Adrenal gland (tissue), 9 donors: ENCODE measurements at regions not wholly inside any gene's neighbourhood (a gene's known extent, or its start where the extent isn't known, plus 50 kb on each side); places are given as distances from the start of the nearest gene placed in this dataset.

ENCODE experiments used
- DNase-seq, 7 donors: peaks; one replicate each; pipeline ENCODE4 v3.0.0-alpha.2; 2019 to 2020
- H3K27ac ChIP-seq, 5 donors: fragments of 200-600 bp; sonication (generic) in 4 of 5; 1 replicate in 3 of 5; 2 replicates in 2 of 5; pipeline versions ENCODE4 v1.5.1 to v1.8.0; 2016 to 2020; ENCODE audit warnings: mild to moderate bottlenecking in 1 of 5
- H3K27me3 ChIP-seq: fragments of 200-600 bp; 2 replicates; pipeline ENCODE4 v1.8.0; 2021
- H3K36me3 ChIP-seq, 2 donors: fragments of 200-600 bp; replicated peaks in 1 of 2; 1 replicate in 1 of 2; 2 replicates in 1 of 2; pipeline versions ENCODE4 v1.5.1 to v1.8.0; 2018 to 2022
- H3K4me1 ChIP-seq, 2 donors: fragments of 200-600 bp; replicated peaks in 1 of 2; 1 replicate in 1 of 2; 2 replicates in 1 of 2; pipeline versions ENCODE4 v1.5.1 to v1.8.0; 2018 to 2021
- H3K4me3 ChIP-seq, 4 donors: fragments of 200-600 bp; sonication (generic) in 3 of 4; one replicate each; pipeline ENCODE4 v1.5.1; 2016 to 2018
- H3K9me3 ChIP-seq, 3 donors: fragments of 200-600 bp; sonication (generic) in 1 of 3; replicated peaks in 1 of 3; 1 replicate in 2 of 3; 2 replicates in 1 of 3; pipeline versions ENCODE4 v1.5.1 to v1.8.0; 2016 to 2021
- CTCF ChIP-seq, 6 experiments: fragments of 450-650 bp in 4 of 6; fragments of 200-600 bp in 2 of 6; sonication (generic) in 1 of 6; IDR thresholded peaks; 1 replicate in 5 of 6; 2 replicates in 1 of 6; pipeline versions ENCODE4 v1.5.1 to v1.8.0; 2016 to 2021; ENCODE audit warnings: antibody characterized with exemption in 6 of 6, mild to moderate bottlenecking in 2 of 6, moderate library complexity in 1 of 6
- POLR2A ChIP-seq, 2 donors: fragments of 450-650 bp; IDR thresholded peaks; one replicate each; pipeline ENCODE4 v1.6.1; 2017; ENCODE audit warnings: antibody characterized with exemption in 2 of 2, mild to moderate bottlenecking in 2 of 2, moderate library complexity in 1 of 2
- WGBS, 4 donors: extraction: QIAGEN DNeasy Blood & Tissue Kit in 2 of 4; methylation state at CpG; one replicate each; pipeline versions ENCODE4 v1.1.5 to v1.1.7; 2013 to 2017; 5-methylcytosine and 5-hydroxymethylcytosine counted together
- intact Hi-C, 2 donors: fragments of 100-400 bp; cut with DNase I; formaldehyde crosslinking; loops; one replicate each; pipeline versions ENCODE4 v1.14.1 to v1.15.0; 2022 to 2023
- donor health status: healthy with polysubstance abuse.
- donor health status: Bipolar disorder and iron deficiency.
- donor health status: DM: yes; HTN: yes; CAD: no.
- donor health status: DM: no; HTN: no; CAD: no.
- donor health status: DM: no; HTN: no; CAD: no.

- H3K4me1 ChIP-seq, result no peaks in the 10 kb centered on the region
- no peak overlapping the region for H3K27ac ChIP-seq
- DNase-seq, result no peak
- H3K27me3 ChIP-seq, result no peaks in the 10 kb centered on the region
- WGBS, 4 donors, result 76 to 93% (median 87%) methylated on average over 3 of the region's 3 CpGs
- no peak overlapping the region for H3K4me3 ChIP-seq
- intact Hi-C loops, result no loop called here
- no peak for TF ChIP-seq POLR2A (IDR thresholded peaks at IDR 0.05)
- TF ChIP-seq CTCF (IDR thresholded peaks at IDR 0.05), result no peak
- no peaks in the 10 kb centered on the region for H3K36me3 ChIP-seq
- no peaks in the 10 kb centered on the region for H3K9me3 ChIP-seq
These were observed 96.3 kb upstream of the MAFB start for GRCh38 chr20:40785346-40785745.

DNA sequence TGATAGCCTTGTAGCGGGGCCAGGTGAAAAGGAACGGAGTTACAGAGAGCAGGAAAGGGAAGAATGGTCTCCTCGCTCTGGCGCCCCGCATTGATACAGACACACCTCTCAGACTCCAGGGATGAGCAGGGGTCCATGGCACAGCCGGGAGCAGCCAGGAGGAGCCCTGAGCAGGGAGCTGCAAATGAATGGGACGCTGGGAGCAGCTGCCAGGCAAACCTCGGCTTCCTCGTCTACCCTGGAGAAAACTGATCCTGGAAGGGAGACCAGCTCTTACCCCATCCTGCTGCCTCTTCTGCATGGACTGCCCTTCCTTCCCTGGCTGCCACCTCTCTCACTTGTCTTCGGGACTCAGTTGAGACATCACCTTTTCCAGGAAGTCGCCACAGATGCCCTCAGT is 97.3 kb upstream of the MAFB start:
- TF ChIP-seq POLR2A (IDR thresholded peaks at IDR 0.05), result no peak
- no peak for TF ChIP-seq CTCF (IDR thresholded peaks at IDR 0.05)
- Histone ChIP-seq H3K36me3 (no peaks in the 10 kb centered on the region), H3K27me3 (no peaks in the 10 kb centered on the region), H3K4me1 (no peaks in the 10 kb centered on the region), H3K27ac (no peak overlapping the region), H3K9me3 (no peaks in the 10 kb centered on the region), H3K4me3 (no peak overlapping the region)
- DNase-seq, result peak in 1 of 7 donors; percentile 5
- WGBS, 4 donors, result 78 to 89% (median 80%) methylated on average over 10 to 11 of the region's 11 CpGs
- intact Hi-C loops, result no loop called here

DNA sequence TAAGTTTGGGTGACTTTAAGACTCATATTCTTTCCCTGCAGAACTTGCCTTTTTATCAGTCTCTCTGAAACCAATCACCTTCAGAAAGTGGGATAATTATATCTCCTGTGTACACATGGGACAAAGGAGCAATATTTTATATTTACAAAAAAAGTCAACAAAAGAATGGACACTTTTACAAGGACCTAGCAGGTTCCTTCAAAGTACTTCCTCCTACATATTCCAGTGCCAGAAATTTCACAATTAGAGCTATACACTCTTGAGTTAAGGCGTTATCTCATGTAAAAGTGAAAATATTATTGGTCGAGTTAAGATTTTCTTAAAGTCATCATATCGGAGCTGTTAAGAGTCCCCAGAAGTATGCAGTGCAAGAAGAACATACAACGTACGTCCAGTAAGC is 98.9 kb upstream of the MAFB start:
- Histone ChIP-seq H3K36me3 (no peaks in the 10 kb centered on the region), H3K27ac (no peak overlapping the region), H3K9me3 (no peaks in the 10 kb centered on the region), H3K4me1 (no peaks in the 10 kb centered on the region), H3K27me3 (no peaks in the 10 kb centered on the region), H3K4me3 (no peak overlapping the region)
- intact Hi-C loops, result no loop called here
- 61 to 70% (median 67%) methylated on average over 5 of the region's 5 CpGs for WGBS, 4 donors
- TF ChIP-seq POLR2A (IDR thresholded peaks at IDR 0.05) (no peak), CTCF (IDR thresholded peaks at IDR 0.05) (no peak)
- DNase-seq, result no peak

DNA sequence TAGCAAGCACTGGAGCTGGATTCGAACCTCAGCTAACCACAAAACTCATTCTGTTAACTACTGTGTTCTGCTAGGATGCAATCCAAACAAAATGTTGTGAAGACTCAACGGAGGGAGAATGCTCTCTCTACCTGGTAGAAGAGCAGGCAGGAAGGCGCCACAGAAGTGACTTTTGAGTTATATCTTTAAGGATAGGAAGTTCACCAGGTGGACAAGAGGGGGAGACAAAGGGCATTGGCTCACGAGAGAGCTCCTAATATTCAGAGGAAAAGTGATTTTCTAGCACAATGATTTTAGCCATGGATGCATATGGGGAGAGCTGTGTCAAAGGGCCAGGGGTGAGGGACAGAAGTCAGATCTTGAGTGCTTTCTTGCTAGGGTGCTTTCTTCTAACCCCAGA is 108.4 kb upstream of the MAFB start:
- intact Hi-C loops, result no loop called here
- WGBS, 4 donors, result 54 to 65% (median 58%) methylated on average over 4 of the region's 4 CpGs
- Histone ChIP-seq H3K27me3 (no peaks in the 10 kb centered on the region), H3K27ac (no peak overlapping the region), H3K4me1 (no peaks in the 10 kb centered on the region), H3K36me3 (no peaks in the 10 kb centered on the region), H3K9me3 (no peaks in the 10 kb centered on the region), H3K4me3 (no peak overlapping the region)
- DNase-seq, result peak in 4 of 7 donors; percentile 30 to 53 (median 36)
- TF ChIP-seq POLR2A (IDR thresholded peaks at IDR 0.05), result no peak
- TF ChIP-seq CTCF (IDR thresholded peaks at IDR 0.05), result peak; percentile 35 to 66 (median 56)
